ENCODE measurements at regions not wholly inside any gene's neighbourhood (a gene's known extent, or its start where the extent isn't known, plus 50 kb on each side); places are given as distances from the start of the nearest gene placed in this dataset.

- DNase-seq (ENCODE audit: low read depth, low spot score): no peak
- Histone ChIP-seq H2AFZ (ENCODE audit: control insufficient read depth, low read length) (no peak overlapping the region), H3K4me2 (ENCODE audit: control insufficient read depth, extremely low read depth, insufficient read depth, low read depth, low read length) (no peak overlapping the region), H3K36me3 (ENCODE audit: control insufficient read depth in 2 of 2, extremely low read depth in 1 of 2, insufficient read depth in 2 of 2, low read length in 2 of 2) (no peaks in the 10 kb centered on the region), H3K9me3 (ENCODE audit: control insufficient read depth, low read depth, low read length) (peaks cover 2% of the 10 kb centered on the region), H3K9ac (ENCODE audit: control insufficient read depth, extremely low read depth, insufficient read depth, low read length) (no peak overlapping the region), H3K27ac (ENCODE audit: control insufficient read depth, insufficient read depth, low read length) (no peak overlapping the region), H4K20me1 (ENCODE audit: control insufficient read depth, extremely low read depth, insufficient read depth, low read length) (no peaks in the 10 kb centered on the region), H3K4me3 (ENCODE audit: control insufficient read depth in 2 of 3, extremely low read depth in 1 of 3, insufficient read depth in 2 of 3, low read depth in 1 of 3, low read length in 3 of 3) (no peak overlapping the region), H3K4me1 (ENCODE audit: control insufficient read depth, extremely low read depth, insufficient read depth, low read length) (no peaks in the 10 kb centered on the region), H3K27me3 (ENCODE audit: control insufficient read depth, extremely low read depth, insufficient read depth, low read length) (no peaks in the 10 kb centered on the region), H3K79me2 (ENCODE audit: control insufficient read depth, insufficient read depth, low read length) (no peaks in the 10 kb centered on the region), H3K9me1 (ENCODE audit: control insufficient read depth, extremely low read depth, insufficient read depth, low read length) (no peaks in the 10 kb centered on the region)
- TF ChIP-seq EZH2 (IDR thresholded peaks at IDR 0.05; ENCODE audit: low read length): no peak
- no peak for TF ChIP-seq CTCF (optimal IDR thresholded peaks at IDR 0.05 in 1 of 3, IDR thresholded peaks at IDR 0.05 in 1 of 3, conservative IDR thresholded peaks at IDR 0.05 in 1 of 3; ENCODE audit: extremely low read depth in 1 of 3, insufficient read depth in 2 of 3, low read length in 3 of 3)
- FAIRE-seq: no peak
- dilution Hi-C loops (cut with MboI; ENCODE audit: extremely low pct_ligation_motif_present, low sequenced_read_pairs): no loop called here
Observed at GRCh38 chr10:131004276-131004675, 307.2 kb downstream of the TCERG1L start.

DNA sequence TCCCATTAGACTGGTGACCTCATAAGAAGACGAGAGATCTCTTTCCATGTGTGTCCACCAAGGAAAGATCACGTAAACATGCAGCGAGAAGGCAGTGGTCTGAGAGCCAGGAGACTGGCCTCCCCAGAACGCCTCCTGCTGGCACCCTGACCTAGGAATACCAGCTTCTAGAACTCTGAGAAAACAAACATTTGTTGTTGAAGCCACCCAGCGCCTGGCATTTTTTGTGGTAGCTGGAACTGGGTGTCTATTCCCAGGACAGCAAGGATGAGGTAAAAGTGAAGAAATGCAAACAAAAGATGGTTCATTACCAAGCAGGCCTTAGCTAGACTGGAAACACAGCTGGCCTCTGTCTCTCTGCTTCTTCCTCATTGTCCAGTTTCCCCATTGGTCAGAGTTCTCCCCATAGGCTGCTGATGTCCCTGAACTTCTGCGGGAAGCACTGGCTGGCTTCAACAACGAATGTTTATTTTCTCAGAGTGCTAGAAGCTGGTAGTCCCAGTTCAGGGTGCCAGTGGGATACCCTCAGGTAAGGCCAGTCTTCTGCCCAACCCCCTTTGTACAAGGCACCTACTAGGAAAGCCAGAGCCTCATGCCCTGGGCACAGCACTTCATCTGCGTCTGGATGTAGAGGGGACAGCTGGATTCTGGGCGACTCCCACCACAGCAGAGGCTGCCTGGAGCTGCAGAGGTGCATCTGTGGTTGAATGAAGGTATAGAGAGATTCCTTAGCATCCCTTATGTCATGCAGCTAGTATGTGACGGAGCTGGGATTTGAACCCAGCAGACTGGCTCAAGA, 304.9 kb downstream of the TCERG1L start:
- no peak overlapping the region for H3K9ac ChIP-seq (ENCODE audit: control insufficient read depth, extremely low read depth, insufficient read depth, low read length)
- TF ChIP-seq EZH2 (IDR thresholded peaks at IDR 0.05; ENCODE audit: low read length) (no peak), CTCF (optimal IDR thresholded peaks at IDR 0.05 in 1 of 3, IDR thresholded peaks at IDR 0.05 in 1 of 3, conservative IDR thresholded peaks at IDR 0.05 in 1 of 3; ENCODE audit: extremely low read depth in 1 of 3, insufficient read depth in 2 of 3, low read length in 3 of 3) (no peak)
- H2AFZ ChIP-seq (ENCODE audit: control insufficient read depth, low read length): no peak overlapping the region
- no peaks in the 10 kb centered on the region for H3K79me2 ChIP-seq (ENCODE audit: control insufficient read depth, insufficient read depth, low read length)
- H3K4me2 ChIP-seq (ENCODE audit: control insufficient read depth, extremely low read depth, insufficient read depth, low read depth, low read length): no peak overlapping the region
- dilution Hi-C loops (cut with MboI; ENCODE audit: extremely low pct_ligation_motif_present, low sequenced_read_pairs): no loop called here
- H3K9me3 ChIP-seq (ENCODE audit: control insufficient read depth, low read depth, low read length): peaks cover 4% of the 10 kb centered on the region
- no peaks in the 10 kb centered on the region for H3K9me1 ChIP-seq (ENCODE audit: control insufficient read depth, extremely low read depth, insufficient read depth, low read length)
- H3K4me1 ChIP-seq (ENCODE audit: control insufficient read depth, extremely low read depth, insufficient read depth, low read length): no peaks in the 10 kb centered on the region
- no peaks in the 10 kb centered on the region for H3K36me3 ChIP-seq (ENCODE audit: control insufficient read depth in 2 of 2, extremely low read depth in 1 of 2, insufficient read depth in 2 of 2, low read length in 2 of 2)
- DNase-seq (ENCODE audit: low read depth, low spot score) (no peak), FAIRE-seq (no peak)
- H4K20me1 ChIP-seq (ENCODE audit: control insufficient read depth, extremely low read depth, insufficient read depth, low read length): no peaks in the 10 kb centered on the region
- no peak overlapping the region for H3K27ac ChIP-seq (ENCODE audit: control insufficient read depth, insufficient read depth, low read length)
- no peak overlapping the region for H3K4me3 ChIP-seq (ENCODE audit: control insufficient read depth in 2 of 3, extremely low read depth in 1 of 3, insufficient read depth in 2 of 3, low read depth in 1 of 3, low read length in 3 of 3)
- H3K27me3 ChIP-seq (ENCODE audit: control insufficient read depth, extremely low read depth, insufficient read depth, low read length): no peaks in the 10 kb centered on the region
